A673 (cell line): ENCODE measurements at regions not wholly inside any gene's neighbourhood (a gene's known extent, or its start where the extent isn't known, plus 50 kb on each side); places are given as distances from the start of the nearest gene placed in this dataset.

Source experiments
- EZH2 ChIP-seq: fragments of 200-600 bp; sonication (generic); IDR thresholded peaks from 2 replicates; pipeline ENCODE4 v1.6.1; 2017; ENCODE audit warnings: borderline replicate concordance, low read depth, mild to moderate bottlenecking, mixed read lengths, antibody characterized with exemption, low read length; ENCODE audit not compliant: poor library complexity, severe bottlenecking
- TF ChIP-seq, protein P1 (sequence below): fragments of 300-800, 200-600 bp; sonication (generic); conservative IDR thresholded peaks from 2 replicates; pipeline ENCODE4 v1.5.1; 2017; ENCODE audit warnings: low read depth, mild to moderate bottlenecking, antibody characterized with exemption, low read length, moderate library complexity, mixed read lengths

DNA sequence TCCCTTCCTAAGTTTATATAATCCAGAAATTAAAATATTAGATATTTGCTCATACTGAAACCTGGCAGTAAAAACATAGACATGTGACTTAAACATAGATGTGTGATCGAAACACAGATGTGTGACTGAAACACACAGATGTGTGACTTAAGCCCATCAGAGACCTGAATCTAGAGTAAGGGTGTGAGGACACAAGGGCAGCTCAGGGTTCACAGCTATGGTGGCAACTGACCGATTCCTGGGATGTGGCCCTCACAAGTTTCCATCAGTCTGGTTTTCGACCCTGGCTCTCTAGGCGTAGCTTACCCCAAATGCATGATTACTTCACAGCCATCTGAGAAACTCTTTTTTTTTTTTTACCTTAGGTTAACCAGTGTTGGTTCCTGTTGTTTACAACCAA is 137.0 kb downstream of the NRN1 start:
- TF ChIP-seq, protein P1, sequence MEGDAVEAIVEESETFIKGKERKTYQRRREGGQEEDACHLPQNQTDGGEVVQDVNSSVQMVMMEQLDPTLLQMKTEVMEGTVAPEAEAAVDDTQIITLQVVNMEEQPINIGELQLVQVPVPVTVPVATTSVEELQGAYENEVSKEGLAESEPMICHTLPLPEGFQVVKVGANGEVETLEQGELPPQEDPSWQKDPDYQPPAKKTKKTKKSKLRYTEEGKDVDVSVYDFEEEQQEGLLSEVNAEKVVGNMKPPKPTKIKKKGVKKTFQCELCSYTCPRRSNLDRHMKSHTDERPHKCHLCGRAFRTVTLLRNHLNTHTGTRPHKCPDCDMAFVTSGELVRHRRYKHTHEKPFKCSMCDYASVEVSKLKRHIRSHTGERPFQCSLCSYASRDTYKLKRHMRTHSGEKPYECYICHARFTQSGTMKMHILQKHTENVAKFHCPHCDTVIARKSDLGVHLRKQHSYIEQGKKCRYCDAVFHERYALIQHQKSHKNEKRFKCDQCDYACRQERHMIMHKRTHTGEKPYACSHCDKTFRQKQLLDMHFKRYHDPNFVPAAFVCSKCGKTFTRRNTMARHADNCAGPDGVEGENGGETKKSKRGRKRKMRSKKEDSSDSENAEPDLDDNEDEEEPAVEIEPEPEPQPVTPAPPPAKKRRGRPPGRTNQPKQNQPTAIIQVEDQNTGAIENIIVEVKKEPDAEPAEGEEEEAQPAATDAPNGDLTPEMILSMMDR, result no peak
- TF ChIP-seq EZH2, result no peak
